PFSK-1 (cell line): ENCODE measurements at regions not wholly inside any gene's neighbourhood (a gene's known extent, or its start where the extent isn't known, plus 50 kb on each side); places are given as distances from the start of the nearest gene placed in this dataset.

Experiments used
- POLR2AphosphoS5 ChIP-seq: IDR thresholded peaks from 2 replicates; pipeline ENCODE4 v1.6.1; 2012; ENCODE audit warnings: low read depth, mild to moderate bottlenecking, control low read depth, low read length, moderate library complexity
- SIN3A ChIP-seq: IDR thresholded peaks from 2 replicates; pipeline ENCODE4 v1.6.1; 2012; ENCODE audit warnings: mild to moderate bottlenecking, low read length, moderate library complexity, borderline replicate concordance; ENCODE audit not compliant: insufficient read depth
- TAF1 ChIP-seq: IDR thresholded peaks from 2 replicates; pipeline ENCODE4 v1.6.1; 2012; ENCODE audit warnings: low read length, control low read depth, borderline replicate concordance; ENCODE audit not compliant: insufficient read depth
- TF ChIP-seq, protein P1 (sequence below), 2 experiments: IDR thresholded peaks; 2 replicates each; pipeline versions ENCODE4 v1.6.1 to v1.8.0; 2011 to 2012; ENCODE audit warnings: low read depth in 2 of 2, low read length in 2 of 2, control low read depth in 1 of 2, inconsistent platforms in 1 of 2, mild to moderate bottlenecking in 1 of 2, moderate library complexity in 1 of 2; ENCODE audit not compliant: insufficient read depth in 1 of 2

DNA sequence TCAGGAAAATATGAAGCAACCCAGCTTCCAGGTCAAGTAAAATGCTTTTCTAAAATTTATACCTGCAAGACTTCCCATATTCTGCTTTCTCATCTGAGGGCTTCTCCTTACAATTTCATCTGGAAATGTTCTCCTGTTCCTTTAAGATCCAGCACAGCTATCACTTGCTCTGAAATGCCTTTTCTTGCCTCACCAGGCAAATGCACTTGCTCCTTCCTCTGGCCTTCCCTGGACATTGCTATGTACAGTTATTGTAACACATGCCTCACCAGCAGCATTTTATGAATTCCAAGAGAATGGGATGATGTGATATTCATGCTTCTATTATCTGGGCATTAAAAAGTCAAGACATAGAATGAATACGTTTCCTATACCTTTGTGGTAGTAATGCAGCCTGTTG lies 842.1 kb upstream of the INTU start:
- TF ChIP-seq TAF1: no peak
- no peak for TF ChIP-seq POLR2AphosphoS5
- TF ChIP-seq, protein P1, sequence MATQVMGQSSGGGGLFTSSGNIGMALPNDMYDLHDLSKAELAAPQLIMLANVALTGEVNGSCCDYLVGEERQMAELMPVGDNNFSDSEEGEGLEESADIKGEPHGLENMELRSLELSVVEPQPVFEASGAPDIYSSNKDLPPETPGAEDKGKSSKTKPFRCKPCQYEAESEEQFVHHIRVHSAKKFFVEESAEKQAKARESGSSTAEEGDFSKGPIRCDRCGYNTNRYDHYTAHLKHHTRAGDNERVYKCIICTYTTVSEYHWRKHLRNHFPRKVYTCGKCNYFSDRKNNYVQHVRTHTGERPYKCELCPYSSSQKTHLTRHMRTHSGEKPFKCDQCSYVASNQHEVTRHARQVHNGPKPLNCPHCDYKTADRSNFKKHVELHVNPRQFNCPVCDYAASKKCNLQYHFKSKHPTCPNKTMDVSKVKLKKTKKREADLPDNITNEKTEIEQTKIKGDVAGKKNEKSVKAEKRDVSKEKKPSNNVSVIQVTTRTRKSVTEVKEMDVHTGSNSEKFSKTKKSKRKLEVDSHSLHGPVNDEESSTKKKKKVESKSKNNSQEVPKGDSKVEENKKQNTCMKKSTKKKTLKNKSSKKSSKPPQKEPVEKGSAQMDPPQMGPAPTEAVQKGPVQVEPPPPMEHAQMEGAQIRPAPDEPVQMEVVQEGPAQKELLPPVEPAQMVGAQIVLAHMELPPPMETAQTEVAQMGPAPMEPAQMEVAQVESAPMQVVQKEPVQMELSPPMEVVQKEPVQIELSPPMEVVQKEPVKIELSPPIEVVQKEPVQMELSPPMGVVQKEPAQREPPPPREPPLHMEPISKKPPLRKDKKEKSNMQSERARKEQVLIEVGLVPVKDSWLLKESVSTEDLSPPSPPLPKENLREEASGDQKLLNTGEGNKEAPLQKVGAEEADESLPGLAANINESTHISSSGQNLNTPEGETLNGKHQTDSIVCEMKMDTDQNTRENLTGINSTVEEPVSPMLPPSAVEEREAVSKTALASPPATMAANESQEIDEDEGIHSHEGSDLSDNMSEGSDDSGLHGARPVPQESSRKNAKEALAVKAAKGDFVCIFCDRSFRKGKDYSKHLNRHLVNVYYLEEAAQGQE (IDR thresholded peaks at IDR 0.05; ENCODE audit: insufficient read depth in 1 of 2, low read depth in 2 of 2, low read length in 2 of 2): no peak
- no peak for TF ChIP-seq SIN3A
